ENCODE measurements at regions not wholly inside any gene's neighbourhood (a gene's known extent, or its start where the extent isn't known, plus 50 kb on each side); places are given as distances from the start of the nearest gene placed in this dataset.

GRCh38 chr7:49400891-49401550 is 372.4 kb upstream of the VWC2 start:
- TF ChIP-seq ZNF274 (IDR thresholded peaks at IDR 0.05; ENCODE audit: low read depth, low read length) (no peak), YY1 (IDR thresholded peaks at IDR 0.05; ENCODE audit: insufficient read depth, insufficient read length) (no peak), SUZ12 (IDR thresholded peaks at IDR 0.05; ENCODE audit: extremely low read depth, insufficient read depth, insufficient read length) (no peak)
